GM12873 (cell line): ENCODE measurements at regions not wholly inside any gene's neighbourhood (a gene's known extent, or its start where the extent isn't known, plus 50 kb on each side); places are given as distances from the start of the nearest gene placed in this dataset.

Source experiments
- CTCF ChIP-seq: IDR thresholded peaks from 2 replicates; pipeline ENCODE4 v1.5.1; 2012; ENCODE audit warnings: low read depth, mild to moderate bottlenecking, moderate library complexity, low read length, control low read depth; ENCODE audit not compliant: insufficient read depth; ENCODE audit errors: missing control alignments

- TF ChIP-seq CTCF = no peak
Measured at GRCh38 chr16:66128371-66128770, 238.1 kb upstream of the CDH5 start.

- no peak for TF ChIP-seq CTCF
Measured at GRCh38 chr16:66127459-66128370, 238.8 kb upstream of the CDH5 start.

- TF ChIP-seq CTCF = no peak
Measured at GRCh38 chr16:66121466-66121865, 245.0 kb upstream of the CDH5 start.

- TF ChIP-seq CTCF = no peak
Measured at GRCh38 chr16:66120656-66121055, 245.8 kb upstream of the CDH5 start.

- no peak for TF ChIP-seq CTCF
Measured at GRCh38 chr16:66116163-66117002, 250.1 kb upstream of the CDH5 start.

GRCh38 chr16:66115373-66115772 is 251.1 kb upstream of the CDH5 start:
- TF ChIP-seq CTCF = peak; percentile 32

- TF ChIP-seq CTCF = no peak
Measured at GRCh38 chr16:66113223-66113622, 253.3 kb upstream of the CDH5 start.
